ENCODE measurements at regions not wholly inside any gene's neighbourhood (a gene's known extent, or its start where the extent isn't known, plus 50 kb on each side); places are given as distances from the start of the nearest gene placed in this dataset.
"Not testable (repeated sequence)": the region's sequence is repeated elsewhere in the genome, so short reads cannot be mapped to it uniquely, and the experiment has no call there.

DNA sequence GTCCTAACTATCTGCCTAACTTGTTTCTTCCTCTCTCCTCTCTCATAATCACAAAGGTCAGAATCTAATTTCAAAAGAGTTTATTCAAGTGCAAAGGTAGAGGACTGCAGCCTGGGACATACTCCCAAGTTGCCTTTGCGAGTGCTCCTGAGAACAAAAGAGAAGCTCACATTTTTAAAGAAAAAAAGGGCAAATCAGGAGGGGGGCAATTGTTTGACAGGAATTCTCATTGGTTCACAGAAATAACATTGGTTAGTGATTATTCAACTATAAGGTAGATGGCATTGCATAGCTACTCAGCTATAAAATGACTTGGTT lies 108.1 kb upstream of the RAI14 start:
- Mint-ChIP-seq H3K9me3 (peaks cover 18% of the 10 kb centered on the region), H3K36me3 (peaks cover 6% of the 10 kb centered on the region), H3K4me1 (no peaks in the 10 kb centered on the region), H3K4me3 (no peak overlapping the region), H3K27ac (no peak overlapping the region), H3K27me3 (peaks cover 15% of the 10 kb centered on the region)

- no peak overlapping the region for H3K4me3 Mint-ChIP-seq
- H3K4me1 Mint-ChIP-seq, result no peaks in the 10 kb centered on the region
These were observed 105.9 kb upstream of the RAI14 start for GRCh38 chr5:34550247-34550646.

DNA sequence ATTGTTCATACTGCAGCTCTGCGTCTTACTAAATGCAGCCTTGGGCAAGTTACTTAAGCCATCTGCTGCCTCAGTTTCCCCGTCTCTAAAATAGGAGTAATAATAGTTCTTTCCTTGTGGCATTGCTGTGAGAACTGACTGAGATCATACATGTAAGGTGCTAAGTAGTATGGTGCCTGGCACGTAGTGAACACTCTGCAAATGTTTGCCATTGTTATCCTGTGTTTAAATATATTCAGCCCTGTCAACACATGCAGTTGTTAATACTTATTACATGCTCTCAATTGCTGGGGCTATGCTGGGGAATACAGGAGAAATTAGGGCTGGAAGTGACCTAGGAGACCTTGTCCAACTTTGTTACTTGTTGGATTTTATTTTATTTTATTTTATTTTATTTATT lies 105.2 kb upstream of the RAI14 start:
- H3K27me3 Mint-ChIP-seq, result peaks cover 13% of the 10 kb centered on the region

More at GRCh38 chr5:34550247-34550646, 105.9 kb upstream of the RAI14 start:
- Mint-ChIP-seq H3K27ac (no peak overlapping the region), H3K36me3 (peaks cover 6% of the 10 kb centered on the region), H3K9me3 (peaks cover 13% of the 10 kb centered on the region), H3K27me3 (peaks cover 13% of the 10 kb centered on the region)

DNA sequence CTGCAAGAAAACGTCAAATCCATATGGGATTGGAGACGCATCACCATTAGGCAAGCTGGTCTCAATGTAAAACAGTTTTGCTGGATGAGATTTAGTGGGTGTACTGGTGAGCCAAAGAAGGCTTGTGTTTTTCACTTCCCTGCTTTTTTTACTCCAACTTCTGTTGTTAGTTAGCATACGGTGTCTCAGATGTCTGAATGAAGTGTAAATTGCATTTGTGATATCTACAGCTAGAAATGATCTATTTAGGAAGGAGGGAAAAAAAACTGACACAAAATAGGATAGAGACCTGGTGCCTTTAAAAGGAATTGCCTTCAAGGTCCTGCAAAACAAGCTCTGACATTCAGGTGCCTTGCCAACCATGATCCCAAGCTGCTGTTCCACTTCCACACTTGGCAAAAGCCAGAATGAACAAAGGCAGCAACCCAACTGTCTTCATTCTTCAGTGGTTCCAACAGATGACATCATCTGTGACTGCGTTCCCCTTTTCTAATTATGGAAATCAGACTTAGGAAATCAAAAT lies 104.2 kb upstream of the RAI14 start:
- Mint-ChIP-seq H3K27me3 (peaks cover 8% of the 10 kb centered on the region), H3K4me3 (no peak overlapping the region), H3K9me3 (peaks cover 4% of the 10 kb centered on the region), H3K4me1 (no peaks in the 10 kb centered on the region), H3K27ac (no peak overlapping the region), H3K36me3 (peaks cover under 1% of the 10 kb centered on the region)

More for the DNA sequence above, 105.2 kb upstream of the RAI14 start:
- H3K36me3 Mint-ChIP-seq, result peaks cover 5% of the 10 kb centered on the region
- peaks cover 11% of the 10 kb centered on the region for H3K9me3 Mint-ChIP-seq
- no peak overlapping the region for H3K4me3 Mint-ChIP-seq
- H3K4me1 Mint-ChIP-seq, result no peaks in the 10 kb centered on the region
- no peak overlapping the region for H3K27ac Mint-ChIP-seq

GRCh38 chr5:34552686-34553085 lies 103.4 kb upstream of the RAI14 start:
- Mint-ChIP-seq H3K4me1 (no peaks in the 10 kb centered on the region), H3K9me3 (no peaks in the 10 kb centered on the region), H3K27me3 (peaks cover 7% of the 10 kb centered on the region), H3K4me3 (no peak overlapping the region), H3K36me3 (no peaks in the 10 kb centered on the region), H3K27ac (no peak overlapping the region)

DNA sequence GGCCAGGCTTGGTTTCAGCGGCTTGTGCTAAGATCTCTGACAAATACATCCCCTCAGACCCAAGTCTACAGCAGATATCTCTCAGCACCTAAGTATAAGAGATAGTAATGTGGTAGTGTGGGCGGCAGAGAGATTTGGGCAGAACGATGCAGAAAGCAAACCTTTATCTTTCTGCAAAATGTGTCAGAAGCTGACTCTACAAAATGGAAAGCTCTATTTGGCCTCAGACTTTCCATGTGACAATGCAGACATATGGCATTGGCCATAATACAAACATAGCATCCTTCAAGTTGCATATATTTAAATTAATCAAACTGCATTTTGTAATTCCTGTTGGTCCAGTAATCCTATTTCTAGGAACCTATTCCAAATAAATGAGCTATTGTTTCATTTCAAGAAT lies 102.5 kb upstream of the RAI14 start:
- Mint-ChIP-seq H3K36me3 (no peaks in the 10 kb centered on the region), H3K4me3 (no peak overlapping the region), H3K27me3 (peaks cover 5% of the 10 kb centered on the region), H3K27ac (no peak overlapping the region), H3K4me1 (no peaks in the 10 kb centered on the region), H3K9me3 (no peaks in the 10 kb centered on the region)

DNA sequence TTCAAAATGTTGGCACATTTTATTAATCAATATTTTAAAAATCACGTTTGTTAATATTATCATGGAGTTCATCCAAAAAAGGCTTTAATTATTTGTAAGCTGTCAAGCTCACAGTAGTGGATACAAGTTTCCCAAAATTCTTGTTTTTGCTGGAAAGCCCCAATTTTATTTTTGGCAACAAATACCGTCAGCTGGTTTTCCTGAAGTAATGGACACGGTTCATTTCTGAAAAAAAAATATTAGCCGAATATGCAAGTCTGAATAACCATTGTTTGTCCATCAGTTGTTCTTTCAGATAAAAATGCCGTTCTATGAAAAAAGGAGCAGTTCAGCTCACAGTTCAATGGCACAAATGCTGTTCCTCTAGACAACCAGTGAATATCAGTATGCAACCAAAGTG lies 101.5 kb upstream of the RAI14 start:
- H3K4me3 Mint-ChIP-seq, result no peak overlapping the region
- no peaks in the 10 kb centered on the region for H3K36me3 Mint-ChIP-seq
- H3K27me3 Mint-ChIP-seq, result peaks cover 5% of the 10 kb centered on the region
- H3K27ac Mint-ChIP-seq, result no peak overlapping the region
- no peaks in the 10 kb centered on the region for H3K4me1 Mint-ChIP-seq
- H3K9me3 Mint-ChIP-seq, result no peaks in the 10 kb centered on the region

DNA sequence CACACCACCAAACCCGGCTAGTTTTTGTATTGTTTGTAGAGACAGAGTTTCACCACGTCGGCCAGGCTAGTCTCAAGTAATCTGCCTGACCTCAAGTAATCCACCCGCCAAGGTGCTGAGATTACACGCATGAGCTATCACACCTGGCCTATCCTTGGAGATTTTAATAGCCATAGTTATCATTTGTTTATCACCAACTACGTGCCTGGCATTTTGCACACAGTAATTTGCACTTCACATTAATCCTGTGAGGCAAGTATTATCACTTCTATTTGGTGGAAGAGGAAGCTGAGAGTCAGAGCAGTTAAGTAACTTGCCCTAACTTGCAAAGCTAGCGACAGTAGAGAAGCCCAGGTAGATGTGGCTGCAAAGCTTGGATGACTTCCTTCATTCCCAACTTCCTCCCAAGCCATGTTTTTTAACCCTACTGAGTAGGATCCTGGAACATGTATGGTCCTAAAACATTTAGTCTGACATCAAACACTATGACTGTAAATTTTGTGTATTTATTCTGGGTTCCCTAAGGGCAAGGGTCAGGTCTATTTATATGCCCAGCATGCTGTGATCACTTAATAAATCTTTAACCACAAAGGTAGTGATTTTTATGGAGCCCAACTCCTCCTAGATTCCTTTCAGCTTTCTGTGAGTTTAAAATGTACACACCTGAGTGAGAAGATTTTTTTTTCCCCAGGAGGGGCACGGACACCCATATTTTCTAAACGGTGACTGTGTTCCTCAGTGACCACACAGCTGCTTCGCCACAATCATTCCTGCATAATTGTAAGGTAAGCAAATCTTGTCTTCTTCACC lies 100.2 kb upstream of the RAI14 start:
- H3K4me1 Mint-ChIP-seq, result no peaks in the 10 kb centered on the region
- H3K9me3 Mint-ChIP-seq, result no peaks in the 10 kb centered on the region
- no peak overlapping the region for H3K4me3 Mint-ChIP-seq
- H3K36me3 Mint-ChIP-seq, result no peaks in the 10 kb centered on the region
- peaks cover 5% of the 10 kb centered on the region for H3K27me3 Mint-ChIP-seq
- no peak overlapping the region for H3K27ac Mint-ChIP-seq

- Mint-ChIP-seq H3K4me1 (no peaks in the 10 kb centered on the region), H3K36me3 (no peaks in the 10 kb centered on the region), H3K4me3 (no peak overlapping the region), H3K27me3 (peaks cover 5% of the 10 kb centered on the region), H3K9me3 (no peaks in the 10 kb centered on the region), H3K27ac (no peak overlapping the region)
These were observed 99.7 kb upstream of the RAI14 start for GRCh38 chr5:34556509-34556782.

DNA sequence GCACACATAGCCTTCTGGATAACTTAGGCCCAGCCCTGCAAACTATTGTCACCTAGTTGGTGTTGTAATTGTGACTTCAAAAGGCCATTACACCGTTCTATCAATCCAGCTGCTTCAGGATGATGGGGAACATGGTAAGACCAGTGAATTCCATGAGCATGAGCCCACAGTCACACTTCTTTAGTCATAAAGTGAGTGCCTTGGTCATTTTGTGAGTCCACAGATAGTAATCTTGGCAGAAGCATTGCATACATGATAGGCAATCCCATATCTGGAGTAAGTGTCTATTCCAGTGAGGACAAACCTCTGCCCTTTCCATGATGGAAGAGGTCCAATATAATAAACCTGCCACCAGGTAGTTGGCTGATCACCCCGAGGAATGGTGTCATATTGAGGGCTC lies 94.5 kb upstream of the RAI14 start:
- not testable (repeated sequence) for H3K27ac Mint-ChIP-seq, H3K4me1 Mint-ChIP-seq, H3K36me3 Mint-ChIP-seq, H3K9me3 Mint-ChIP-seq, H3K4me3 Mint-ChIP-seq, H3K27me3 Mint-ChIP-seq

DNA sequence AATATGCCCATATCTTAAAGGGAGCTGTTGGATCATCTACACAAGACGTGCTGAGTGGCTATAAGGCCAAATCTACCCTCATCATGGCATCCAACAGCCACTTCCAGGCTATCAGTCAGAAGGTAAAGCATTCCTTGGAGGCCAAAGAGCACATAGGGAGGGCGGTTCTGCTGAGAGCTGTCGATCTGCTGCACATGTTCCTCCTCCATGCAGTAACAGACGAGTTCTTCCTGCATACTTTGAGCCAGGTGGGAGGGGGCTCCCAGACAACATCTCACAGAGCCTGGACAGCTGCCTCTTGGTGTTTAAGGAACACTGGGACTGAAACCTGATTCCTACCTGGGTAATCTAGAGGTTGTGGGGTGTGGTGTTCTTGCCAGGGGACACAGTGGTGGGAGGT lies 93.3 kb upstream of the RAI14 start:
- H3K27ac Mint-ChIP-seq, result no peak overlapping the region
- no peaks in the 10 kb centered on the region for H3K4me1 Mint-ChIP-seq
- no peaks in the 10 kb centered on the region for H3K36me3 Mint-ChIP-seq
- no peaks in the 10 kb centered on the region for H3K27me3 Mint-ChIP-seq
- no peaks in the 10 kb centered on the region for H3K9me3 Mint-ChIP-seq
- no peak overlapping the region for H3K4me3 Mint-ChIP-seq

DNA sequence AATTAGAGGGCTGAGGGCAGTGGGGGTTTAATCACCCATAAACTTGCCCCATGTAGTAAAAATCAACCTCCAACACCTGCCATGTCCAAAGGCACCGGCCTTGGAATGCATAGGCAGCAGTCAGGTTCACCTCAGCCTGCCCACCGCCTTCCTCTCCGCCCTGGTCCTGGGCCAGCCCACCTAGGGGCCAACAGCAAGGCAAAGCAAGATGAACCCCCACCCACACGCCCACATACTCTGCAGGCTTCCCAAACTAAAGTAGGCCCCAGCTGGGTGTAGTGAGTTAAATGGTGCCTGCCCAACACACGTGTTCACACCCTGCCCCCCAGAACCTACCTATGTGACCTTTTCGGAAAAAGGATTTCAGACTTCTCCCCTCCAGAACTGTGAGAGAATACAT lies 92.9 kb upstream of the RAI14 start:
- Mint-ChIP-seq H3K36me3 (no peaks in the 10 kb centered on the region), H3K4me1 (no peaks in the 10 kb centered on the region), H3K9me3 (no peaks in the 10 kb centered on the region), H3K27ac (no peak overlapping the region), H3K4me3 (no peak overlapping the region), H3K27me3 (no peaks in the 10 kb centered on the region)

DNA sequence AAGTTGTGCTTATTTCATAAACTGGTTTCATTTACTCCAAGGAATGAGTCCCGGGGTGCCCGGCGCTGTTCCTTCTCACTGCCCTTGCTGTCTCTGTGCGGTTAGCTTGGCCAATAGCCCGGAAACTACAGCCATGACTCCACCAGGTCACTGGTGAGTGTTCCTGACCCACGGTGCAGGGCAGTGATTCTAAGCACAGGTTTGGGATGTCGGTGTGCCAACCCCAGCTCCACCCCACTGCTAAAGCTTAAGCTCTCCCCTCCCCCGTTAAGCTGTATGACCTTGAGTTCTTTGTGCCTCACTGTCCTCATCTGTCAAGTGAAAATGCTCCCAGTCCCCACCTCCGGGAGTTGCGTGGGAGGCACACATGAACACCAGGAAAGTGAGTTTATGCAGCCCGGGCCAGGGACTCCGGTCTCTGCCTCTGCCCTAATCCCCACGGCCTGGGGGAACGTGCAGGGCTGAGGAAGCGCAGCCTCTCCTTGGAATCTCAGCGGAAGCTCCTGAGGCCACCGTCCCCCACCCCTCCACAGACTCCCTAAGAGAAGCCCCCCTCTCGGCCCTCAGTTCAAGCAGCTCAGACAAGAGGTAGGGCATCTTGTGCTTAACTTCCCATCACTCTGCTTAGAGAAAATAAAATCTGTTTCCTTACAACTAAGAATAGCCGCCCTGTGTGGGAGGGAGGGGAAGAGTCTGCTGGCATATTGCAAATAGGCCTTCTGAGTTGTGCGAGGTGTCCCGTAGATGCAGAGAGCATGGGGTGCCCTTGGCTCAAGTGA lies 92.0 kb upstream of the RAI14 start:
- Mint-ChIP-seq H3K4me3 (no peak overlapping the region), H3K9me3 (no peaks in the 10 kb centered on the region), H3K27ac (no peak overlapping the region), H3K4me1 (no peaks in the 10 kb centered on the region), H3K36me3 (no peaks in the 10 kb centered on the region), H3K27me3 (no peaks in the 10 kb centered on the region)

- Mint-ChIP-seq H3K27me3 (no peaks in the 10 kb centered on the region), H3K36me3 (no peaks in the 10 kb centered on the region), H3K27ac (no peak overlapping the region), H3K9me3 (no peaks in the 10 kb centered on the region), H3K4me3 (no peak overlapping the region), H3K4me1 (no peaks in the 10 kb centered on the region)
These were observed 91.4 kb upstream of the RAI14 start for GRCh38 chr5:34564710-34565235.

DNA sequence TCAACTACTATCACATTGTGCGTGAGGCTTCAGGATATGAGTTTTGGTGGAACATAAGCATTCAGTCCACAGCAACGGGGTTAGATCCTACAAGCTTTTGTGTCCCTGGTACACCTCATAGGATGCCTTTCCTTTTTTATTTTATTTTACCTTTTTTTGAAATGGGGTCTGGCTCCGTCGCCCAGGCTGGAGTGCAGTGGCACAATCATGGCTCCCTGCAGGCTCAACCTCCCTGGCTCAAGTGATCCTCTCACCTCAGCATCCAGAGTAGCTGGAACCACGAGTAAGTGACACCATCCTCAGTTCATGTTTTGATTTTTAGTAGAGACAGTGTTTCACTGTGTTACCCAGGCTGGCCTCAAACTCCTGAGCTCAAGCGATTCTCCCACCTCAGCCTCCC lies 86.0 kb upstream of the RAI14 start:
- Mint-ChIP-seq H3K27ac (no peak overlapping the region), H3K27me3 (no peaks in the 10 kb centered on the region), H3K4me1 (no peaks in the 10 kb centered on the region), H3K9me3 (no peaks in the 10 kb centered on the region), H3K4me3 (no peak overlapping the region), H3K36me3 (no peaks in the 10 kb centered on the region)
